HepG2 (cell line): ENCODE measurements at regions not wholly inside any gene's neighbourhood (a gene's known extent, or its start where the extent isn't known, plus 50 kb on each side); places are given as distances from the start of the nearest gene placed in this dataset.

Experiments used
- ATAC-seq: fragments of 200-7000 bp; cut with Tn5 transposase; 3 replicates; pipeline ENCODE4 v1.9.1; 2020; ENCODE audit warnings: mild to moderate bottlenecking, moderate library complexity
- BruUV-seq: library from RNA; stranded (reverse); fragments of 400-500 nt; replicated peaks from 2 replicates; lab custom pipeline; 2021; lab: Mats Ljungman, UMichigan
- CTCF ChIA-PET: fragments of 300-600 bp; formaldehyde crosslinking; extraction: SDS; loops from one replicate; lab custom pipeline; 2021; ENCODE audit warnings: low total read pairs, inconsistent platforms, low intra/inter-chr PET ratio; lab: Yijun Ruan, JAX
- POLR2A ChIA-PET: fragments of 350-600 bp; sonication (Branson Sonifier 250); formaldehyde crosslinking; loops from one replicate; lab custom pipeline; 2020; ENCODE audit warnings: antibody characterized with exemption, inconsistent platforms; lab: Yijun Ruan, JAX
- DNase-seq: peaks from one replicate; pipeline ENCODE4 v3.0.0-alpha.2; 2015; ENCODE audit warnings: low spot score
- FAIRE-seq: peaks from 3 replicates; lab custom pipeline; 2011; peaks lifted over from hg19 to GRCh38; lab: Jason Lieb, UNC
- H2AFZ ChIP-seq: one replicate; pipeline ENCODE4 v1.6.1; 2011; ENCODE audit warnings: low read length, inconsistent platforms
- H3K27ac ChIP-seq: fragments of 300-600 bp; 3 replicates; pipeline ENCODE4 v1.8.0; 2011; ENCODE audit warnings: mixed run types, mild to moderate bottlenecking, mixed read lengths, low read length, inconsistent platforms; ENCODE audit not compliant: insufficient read depth; ENCODE audit errors: extremely low read length
- H3K27me3 ChIP-seq, 2 experiments: fragments of 200-600 bp in 1 of 2; 2 replicates in 1 of 2; 3 replicates in 1 of 2; pipeline versions ENCODE4 v1.6.0 to v1.8.0; 2011; ENCODE audit warnings: low read length in 2 of 2, mild to moderate bottlenecking in 2 of 2, moderate library complexity in 2 of 2, inconsistent platforms in 1 of 2; ENCODE audit not compliant: insufficient read depth in 2 of 2, control insufficient read depth in 1 of 2
- H3K36me3 ChIP-seq, 2 experiments: fragments of 200-600 bp in 1 of 2; replicated peaks in 1 of 2; 2 replicates in 1 of 2; 3 replicates in 1 of 2; pipeline versions ENCODE4 v1.5.1 to v1.8.0; 2011; ENCODE audit warnings: low read length in 2 of 2, inconsistent platforms in 1 of 2; ENCODE audit not compliant: insufficient read depth in 2 of 2, control insufficient read depth in 1 of 2
- H3K4me1 ChIP-seq: 2 replicates; pipeline ENCODE4 v1.5.1; 2012; ENCODE audit warnings: low read length, inconsistent platforms; ENCODE audit not compliant: insufficient read depth
- H3K4me2 ChIP-seq: 2 replicates; pipeline ENCODE4 v1.6.0; 2011; ENCODE audit warnings: low read depth, low read length, inconsistent platforms
- H3K4me3 ChIP-seq, 3 experiments: fragments of 200-600 bp in 1 of 3; sonication (generic), shearing (Covaris generic) in 1 of 3; replicated peaks in 1 of 3; 2 replicates each; pipeline ENCODE4 v1.5.1; 2011 to 2016; ENCODE audit warnings: low read length in 3 of 3, inconsistent platforms in 2 of 3, low read depth in 2 of 3, mild to moderate bottlenecking in 2 of 3, control low read depth in 1 of 3, mixed read lengths in 1 of 3; ENCODE audit not compliant: insufficient read depth in 1 of 3
- H3K79me2 ChIP-seq: one replicate; pipeline ENCODE4 v1.6.1; 2011; ENCODE audit warnings: low read length, inconsistent platforms; ENCODE audit not compliant: insufficient read depth
- H3K9ac ChIP-seq: 2 replicates; pipeline ENCODE4 v1.6.0; 2011; ENCODE audit warnings: mild to moderate bottlenecking, low read depth, low read length, inconsistent platforms; ENCODE audit not compliant: insufficient read depth
- H3K9me3 ChIP-seq: 2 replicates; pipeline ENCODE4 v1.5.1; 2012; ENCODE audit warnings: mild to moderate bottlenecking, low read length
- H4K20me1 ChIP-seq: 2 replicates; pipeline ENCODE4 v1.6.0; 2011; ENCODE audit warnings: inconsistent platforms, mild to moderate bottlenecking, low read length, moderate library complexity; ENCODE audit not compliant: insufficient read depth
- ATF3 ChIP-seq: sonication (generic); formaldehyde crosslinking; IDR thresholded peaks from 2 replicates; pipeline ENCODE4 v1.4.0; 2020; ENCODE audit warnings: missing genetic modification reagents
- HCFC1 ChIP-seq: fragments of 150-350 bp; IDR thresholded peaks from 2 replicates; pipeline ENCODE4 v1.6.1; 2014; ENCODE audit warnings: low read depth, low read length
- KLF16 ChIP-seq, 2 experiments: sonication (generic) in 1 of 2; formaldehyde crosslinking in 1 of 2; IDR thresholded peaks; 2 replicates each; pipeline versions ENCODE4 v1.6.1 to v1.8.0; 2016 to 2023; ENCODE audit warnings: missing genetic modification reagents in 2 of 2, missing compliant biosample characterization in 1 of 2
- NKX3-1 ChIP-seq: sonication (generic); formaldehyde crosslinking; IDR thresholded peaks from 2 replicates; pipeline ENCODE4 v1.5.0; 2020; ENCODE audit warnings: missing genetic modification reagents
- SPEN ChIP-seq: sonication (generic); formaldehyde crosslinking; IDR thresholded peaks from 2 replicates; pipeline ENCODE4 v1.5.1; 2020; ENCODE audit warnings: low read depth, mild to moderate bottlenecking, missing genetic modification reagents
- TEF ChIP-seq: sonication (generic); formaldehyde crosslinking; IDR thresholded peaks from 2 replicates; pipeline ENCODE4 v1.5.0; 2020; ENCODE audit warnings: missing genetic modification reagents
- ZNF547 ChIP-seq: sonication (generic); formaldehyde crosslinking; IDR thresholded peaks from 2 replicates; pipeline ENCODE4 v1.5.1; 2020; ENCODE audit warnings: mild to moderate bottlenecking, missing genetic modification reagents
- ZNF746 ChIP-seq: sonication (generic); formaldehyde crosslinking; IDR thresholded peaks from 2 replicates; pipeline ENCODE4 v1.8.0; 2022; ENCODE audit warnings: mild to moderate bottlenecking, missing genetic modification reagents
- ZNF790 ChIP-seq: sonication (generic); formaldehyde crosslinking; IDR thresholded peaks from 2 replicates; pipeline ENCODE4 v1.8.0; 2022; ENCODE audit warnings: missing genetic modification reagents, mild to moderate bottlenecking, borderline replicate concordance
- WGBS: methylation state at CpG from one replicate; pipeline ENCODE4 v1.1.6; 2017; ENCODE audit warnings: low lambda C conversion rate; 5-methylcytosine and 5-hydroxymethylcytosine counted together
- in situ Hi-C: cut with HindIII; loops from 2 replicates; pipeline ENCODE4 v1.10.0; 2017; ENCODE audit warnings: low pct_unique_long_range_greater_than_20kb; ENCODE audit not compliant: extremely low pct_ligation_motif_present
- intact Hi-C: fragments of 100-400 bp; cut with micrococcal nuclease; formaldehyde crosslinking; loops from one replicate; pipeline ENCODE4 v1.10.0; 2022; ENCODE audit not compliant: unreplicated experiment
- TF ChIP-seq, protein P1 (sequence below): IDR thresholded peaks from 2 replicates; pipeline ENCODE4 v1.6.1; 2012; ENCODE audit warnings: inconsistent platforms

DNA sequence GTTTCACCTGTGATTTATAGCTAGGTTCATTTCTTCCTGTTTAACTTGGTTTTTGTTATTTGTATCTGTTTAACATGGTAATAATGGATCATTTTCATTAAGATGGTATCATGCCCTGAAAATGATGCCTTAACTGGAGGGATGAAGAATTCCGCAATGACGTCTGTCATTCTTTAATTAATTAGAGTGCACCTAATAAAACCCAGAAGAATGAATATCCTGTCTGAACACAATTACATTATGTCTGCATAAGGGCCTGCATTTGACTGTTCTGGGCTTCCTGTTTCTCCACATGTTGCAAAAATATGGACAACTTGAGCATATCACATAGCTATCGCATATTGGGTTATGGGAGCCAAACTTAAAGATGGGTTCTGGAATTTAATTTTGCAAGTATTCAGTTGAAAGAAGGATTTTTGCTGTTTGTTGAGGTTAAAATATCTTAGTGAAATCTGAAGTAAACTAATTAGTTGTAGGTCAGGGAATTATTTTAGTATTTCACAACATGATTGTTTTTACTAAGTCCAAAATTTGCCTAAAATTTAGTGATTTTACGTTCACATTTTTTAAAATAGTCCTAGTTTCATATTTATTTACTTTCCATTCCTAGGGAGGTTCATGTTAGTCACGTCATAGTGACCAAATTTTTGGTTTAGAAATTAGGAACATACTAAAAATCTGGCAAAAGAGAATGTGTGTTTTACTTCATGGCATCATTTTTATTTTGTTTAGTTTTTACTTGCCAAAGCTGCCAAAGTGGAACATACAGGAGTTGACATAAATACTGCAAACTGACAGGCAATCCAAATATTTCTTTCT lies 321.0 kb upstream of the TGFBR2 start:
- Histone ChIP-seq H3K4me2 (no peak overlapping the region), H3K4me1 (peaks cover 28% of the 10 kb centered on the region), H3K9me3 (no peaks in the 10 kb centered on the region), H3K4me3 (no peak overlapping the region), H3K36me3 (no peaks in the 10 kb centered on the region), H3K79me2 (no peaks in the 10 kb centered on the region)
- in situ Hi-C loops: no loop called here
- no peak for FAIRE-seq
- WGBS: 97% methylated on average over 5 of the region's 5 CpGs
- TF ChIP-seq ZNF547 (CRISPR knock-in tag) (no peak), NKX3-1 (CRISPR knock-in tag) (no peak), TEF (CRISPR knock-in tag) (no peak), ATF3 (CRISPR knock-in tag) (no peak), ZNF746 (CRISPR knock-in tag) (no peak), SPEN (CRISPR knock-in tag) (no peak), ZNF790 (CRISPR knock-in tag) (no peak), KLF16 (CRISPR knock-in tag; IDR thresholded peaks at IDR 0.05) (no peak), HCFC1 (no peak)
- TF ChIP-seq, protein P1, sequence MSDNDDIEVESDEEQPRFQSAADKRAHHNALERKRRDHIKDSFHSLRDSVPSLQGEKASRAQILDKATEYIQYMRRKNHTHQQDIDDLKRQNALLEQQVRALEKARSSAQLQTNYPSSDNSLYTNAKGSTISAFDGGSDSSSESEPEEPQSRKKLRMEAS: no peak
- TF ChIP-seq, all 625 proteins: peak for 0
- CTCF ChIA-PET: no interaction called here
- Histone ChIP-seq H3K27me3 (no peaks in the 10 kb centered on the region), H2AFZ (no peak overlapping the region), H3K9ac (no peak overlapping the region), H4K20me1 (no peaks in the 10 kb centered on the region), H3K27ac (no peak overlapping the region)
- POLR2A ChIA-PET: interaction anchor here (2.2 to 4.4 kb wide), 2 partner anchors 26 kb away, joined by 10 to 30 read pairs; no protein-coding TSS in a partner anchor
- ATAC-seq: no peak
- BruUV-seq: no TSS peak
- DNase-seq: no peak
- intact Hi-C loops: no loop called here
